HG03565 (cell line): ENCODE measurements at regions not wholly inside any gene's neighbourhood (a gene's known extent, or its start where the extent isn't known, plus 50 kb on each side); places are given as distances from the start of the nearest gene placed in this dataset.
"Not testable (repeated sequence)": the region's sequence is repeated elsewhere in the genome, so short reads cannot be mapped to it uniquely, and the experiment has no call there.

ENCODE experiments used
- ATAC-seq: cut with Tn5 transposase; IDR thresholded peaks from one replicate; pipeline ENCODE4 v1.9.1; 2021; ENCODE audit warnings: mild to moderate bottlenecking, moderate library complexity; ENCODE audit not compliant: unreplicated experiment

- ATAC-seq: no peak
Measured at GRCh38 chr3:21036888-21037287, 714.1 kb downstream of the ZNF385D start.

GRCh38 chr3:21028412-21028811 is 722.6 kb downstream of the ZNF385D start:
- ATAC-seq: no peak

- ATAC-seq: no peak
Measured at GRCh38 chr3:21024563-21024962, 726.4 kb downstream of the ZNF385D start.

GRCh38 chr3:21020681-21021080 is 730.3 kb downstream of the ZNF385D start:
- no peak for ATAC-seq

GRCh38 chr3:21020043-21020442 is 731.0 kb downstream of the ZNF385D start:
- ATAC-seq: no peak

GRCh38 chr3:21017115-21017852 is 733.7 kb downstream of the ZNF385D start:
- no peak for ATAC-seq

- ATAC-seq: no peak
Measured at GRCh38 chr3:21013566-21013965, 737.4 kb downstream of the ZNF385D start.

GRCh38 chr3:20999661-21000060 is 751.3 kb downstream of the ZNF385D start:
- no peak for ATAC-seq

GRCh38 chr3:20997183-20997582 is 753.8 kb downstream of the ZNF385D start:
- no peak for ATAC-seq

- no peak for ATAC-seq
Measured at GRCh38 chr3:20990896-20991295, 760.1 kb downstream of the ZNF385D start.

GRCh38 chr3:20989653-20990052 is 761.4 kb downstream of the ZNF385D start:
- not testable (repeated sequence) for ATAC-seq

GRCh38 chr3:20984594-20985205 is 766.3 kb downstream of the ZNF385D start:
- ATAC-seq: no peak

- ATAC-seq: no peak
Measured at GRCh38 chr3:20975188-20975651, 775.8 kb downstream of the ZNF385D start.

GRCh38 chr3:20974396-20974795 is 776.6 kb downstream of the ZNF385D start:
- no peak for ATAC-seq

- ATAC-seq: not testable (repeated sequence)
Measured at GRCh38 chr3:20970807-20971206, 780.2 kb downstream of the ZNF385D start.

GRCh38 chr3:20967485-20967884 is 781.5 kb upstream of the SGO1 start:
- not testable (repeated sequence) for ATAC-seq

- ATAC-seq: no peak
Measured at GRCh38 chr3:20958161-20958560, 772.2 kb upstream of the SGO1 start.

GRCh38 chr3:20945892-20946291 is 759.9 kb upstream of the SGO1 start:
- no peak for ATAC-seq

- no peak for ATAC-seq
Measured at GRCh38 chr3:20935791-20936190, 749.8 kb upstream of the SGO1 start.

GRCh38 chr3:20931834-20932233 is 745.8 kb upstream of the SGO1 start:
- ATAC-seq: no peak

- no peak for ATAC-seq
Measured at GRCh38 chr3:20930034-20930433, 744.0 kb upstream of the SGO1 start.

GRCh38 chr3:20924646-20925385 is 738.8 kb upstream of the SGO1 start:
- ATAC-seq: no peak
